GM21786 (cell line): ENCODE measurements at regions not wholly inside any gene's neighbourhood (a gene's known extent, or its start where the extent isn't known, plus 50 kb on each side); places are given as distances from the start of the nearest gene placed in this dataset.
A peak's percentile ranks its signal among the peaks of the same experiment; 100 is the strongest.
"Not testable (repeated sequence)": the region's sequence is repeated elsewhere in the genome, so short reads cannot be mapped to it uniquely, and the experiment has no call there.

Source experiments
- ATAC-seq: cut with Tn5 transposase; IDR thresholded peaks from one replicate; pipeline ENCODE4 v1.9.1; 2021; ENCODE audit not compliant: unreplicated experiment

- no peak for ATAC-seq
Measured at GRCh38 chr4:101421386-101421785, 74.1 kb upstream of the PPP3CA start.

- ATAC-seq: no peak
Measured at GRCh38 chr4:101420661-101421060, 73.3 kb upstream of the PPP3CA start.

GRCh38 chr4:101419336-101420135 lies 72.2 kb upstream of the PPP3CA start:
- ATAC-seq: peak; percentile 76

- ATAC-seq: no peak
Measured at GRCh38 chr4:101418466-101418865, 71.1 kb upstream of the PPP3CA start.

- peak; percentile 78 for ATAC-seq
Measured at GRCh38 chr4:101418055-101418454, 70.7 kb upstream of the PPP3CA start.

GRCh38 chr4:101417046-101417445 lies 69.7 kb upstream of the PPP3CA start:
- no peak for ATAC-seq

GRCh38 chr4:101415962-101416361 lies 68.6 kb upstream of the PPP3CA start:
- no peak for ATAC-seq

- no peak for ATAC-seq
Measured at GRCh38 chr4:101414496-101414895, 67.2 kb upstream of the PPP3CA start.

- no peak for ATAC-seq
Measured at GRCh38 chr4:101411926-101412325, 64.6 kb upstream of the PPP3CA start.

- not testable (repeated sequence) for ATAC-seq
Measured at GRCh38 chr4:101411281-101411910, 64.1 kb upstream of the PPP3CA start.

GRCh38 chr4:101400096-101400495 lies 52.8 kb upstream of the PPP3CA start:
- ATAC-seq: no peak

GRCh38 chr4:101398807-101399206 lies 51.5 kb upstream of the PPP3CA start:
- ATAC-seq: no peak
